OCI-M1 (cell line): ENCODE measurements at regions not wholly inside any gene's neighbourhood (a gene's known extent, or its start where the extent isn't known, plus 50 kb on each side); places are given as distances from the start of the nearest gene placed in this dataset.
"Not testable (repeated sequence)": the region's sequence is repeated elsewhere in the genome, so short reads cannot be mapped to it uniquely, and the experiment has no call there.

Source experiments
- DNase-seq: peaks from one replicate; lab custom pipeline; 2025; lab: John Stamatoyannopoulos, UW

- DNase-seq, result no peak
These were observed 677.2 kb downstream of the FAM181B start for GRCh38 chr11:82056450-82056849.

DNA sequence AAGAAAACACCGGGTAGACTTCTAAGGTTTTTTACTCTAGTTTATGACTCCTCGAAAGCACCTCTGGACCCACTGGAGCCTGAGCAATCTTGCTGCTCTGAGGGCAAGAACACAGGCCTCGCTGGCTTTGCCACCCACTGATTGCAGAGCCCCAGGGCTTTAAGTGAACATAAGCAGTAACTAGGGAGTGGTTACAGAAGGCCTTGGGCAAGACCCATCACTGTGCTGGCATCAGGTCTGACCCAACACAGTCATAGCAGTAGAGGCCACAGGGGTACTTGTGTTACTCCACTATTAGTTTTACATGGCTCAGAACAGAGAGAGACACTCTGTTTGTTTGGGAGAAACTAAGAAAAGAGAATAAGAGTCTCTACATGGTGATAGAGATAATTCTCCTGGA, 684.5 kb downstream of the FAM181B start:
- no peak for DNase-seq

DNA sequence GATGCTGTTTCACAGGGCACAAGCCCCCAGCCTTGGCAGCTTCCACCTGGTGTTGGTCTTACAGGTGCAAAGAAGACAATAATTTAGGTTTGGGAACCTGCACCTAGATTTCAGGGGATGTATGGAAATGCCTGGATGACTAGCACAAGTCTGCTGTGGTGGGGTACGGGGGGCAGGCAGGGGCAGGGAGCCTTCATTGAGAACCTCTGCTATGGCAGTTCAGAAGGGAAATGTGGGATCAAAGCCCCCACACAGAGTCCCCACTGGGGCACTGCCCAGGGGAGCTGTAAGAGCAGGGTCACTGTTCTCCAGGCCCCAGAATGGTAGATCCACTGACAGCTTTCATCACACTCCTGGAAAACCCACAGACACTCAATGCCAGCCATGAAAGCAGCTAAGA, 686.5 kb downstream of the FAM181B start:
- no peak for DNase-seq

- no peak for DNase-seq
These were observed 686.9 kb downstream of the FAM181B start for GRCh38 chr11:82046778-82047177.

GRCh38 chr11:82045748-82046457, 687.8 kb downstream of the FAM181B start:
- DNase-seq, result no peak

DNA sequence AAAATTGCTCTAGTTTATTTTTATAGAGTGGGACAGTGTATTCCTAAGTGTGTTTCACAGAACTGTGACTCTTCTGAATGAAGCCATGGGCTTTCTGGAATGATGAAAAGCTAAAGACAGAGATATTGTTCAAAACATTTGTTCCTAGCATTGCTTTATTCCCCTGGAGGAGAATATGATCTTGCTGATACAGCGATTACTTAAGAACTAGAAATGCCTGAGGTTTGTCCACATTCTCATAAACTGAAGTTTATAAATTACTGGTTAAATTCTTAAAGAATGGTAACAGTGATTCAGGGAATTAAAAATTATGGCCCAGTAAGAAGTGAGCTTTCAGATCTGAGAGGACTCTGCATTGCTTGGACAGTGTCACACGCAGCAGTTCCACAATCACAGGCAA, 690.3 kb downstream of the FAM181B start:
- no peak for DNase-seq

- no peak for DNase-seq
These were observed 691.9 kb downstream of the FAM181B start for GRCh38 chr11:82041764-82042163.

DNA sequence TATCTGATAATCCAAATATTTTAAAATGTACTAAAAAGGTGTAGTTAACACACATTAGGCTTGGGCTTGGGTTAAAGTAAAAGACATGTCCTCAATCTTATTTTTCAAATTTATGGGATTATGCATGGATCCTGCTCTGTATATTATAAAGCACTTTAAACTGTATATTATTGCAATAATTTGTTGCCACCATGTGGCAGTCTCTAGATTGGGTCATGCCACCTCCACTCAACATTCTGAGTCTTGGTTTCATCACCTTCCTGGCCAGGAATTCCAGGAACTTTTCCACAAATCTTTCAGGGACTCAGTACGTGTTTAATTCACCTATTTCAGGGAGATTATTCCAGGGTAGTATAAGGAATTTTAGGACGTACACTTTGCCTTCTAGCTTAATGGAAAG, 695.5 kb downstream of the FAM181B start:
- DNase-seq, result peak; percentile 59

GRCh38 chr11:82034527-82034926, 699.1 kb downstream of the FAM181B start:
- peak; percentile 49 for DNase-seq

DNA sequence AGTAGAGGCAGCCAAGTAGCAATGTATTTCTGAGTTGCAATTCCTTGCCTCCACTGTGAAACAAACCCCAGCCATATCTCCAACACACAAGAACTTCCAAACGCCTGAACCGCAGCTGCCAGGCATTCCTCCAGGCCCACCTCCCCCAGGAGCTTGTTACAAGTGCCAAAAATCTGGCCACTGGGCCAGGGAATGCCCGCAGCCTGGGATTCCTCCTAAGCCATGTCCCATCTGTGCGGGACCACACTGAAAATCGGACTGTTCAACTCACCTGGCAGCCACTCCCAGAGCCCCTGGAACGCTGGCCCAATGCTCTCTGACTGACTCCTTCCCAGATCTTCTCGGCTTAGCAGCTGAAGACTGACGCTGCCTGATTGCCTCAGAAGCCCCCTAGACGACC, 706.3 kb downstream of the FAM181B start:
- DNase-seq, result not testable (repeated sequence)

DNA sequence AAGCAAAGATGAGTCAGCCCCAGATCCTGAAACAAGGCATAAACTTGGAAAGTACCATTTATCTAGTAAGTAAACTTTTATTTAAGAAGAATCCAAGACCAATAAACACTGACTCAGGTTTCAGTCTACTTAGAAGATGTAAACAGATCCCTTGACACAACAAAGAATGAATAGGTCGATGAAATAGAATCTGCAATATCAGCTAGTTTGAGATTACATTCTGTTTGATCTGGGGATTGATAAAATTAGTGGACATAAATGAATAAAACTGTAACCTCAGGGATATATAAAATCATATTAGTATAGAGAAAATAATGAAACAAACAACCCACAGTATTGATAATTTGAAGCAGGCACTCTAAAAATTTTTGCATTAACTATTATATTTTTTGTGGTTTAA, 708.9 kb downstream of the FAM181B start:
- no peak for DNase-seq

DNA sequence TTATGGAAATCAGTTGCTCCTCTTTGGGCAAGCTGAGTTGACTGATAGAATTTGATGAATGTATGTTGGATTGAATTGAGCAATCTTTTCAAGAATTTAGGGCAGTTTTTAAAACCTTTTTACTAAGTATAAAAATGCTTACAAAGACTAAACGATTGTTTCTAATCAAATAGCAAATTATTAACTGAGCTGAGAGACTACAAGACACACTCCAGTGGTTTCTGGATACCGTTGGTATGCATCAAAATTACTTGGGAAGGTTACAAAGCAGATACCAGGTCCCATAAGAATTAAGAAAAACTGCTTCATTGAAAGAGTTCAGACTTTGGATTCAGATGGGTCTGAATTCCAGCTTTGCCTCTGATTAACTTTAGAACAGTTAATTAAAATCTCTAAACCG, 721.4 kb downstream of the FAM181B start:
- DNase-seq, result no peak

DNA sequence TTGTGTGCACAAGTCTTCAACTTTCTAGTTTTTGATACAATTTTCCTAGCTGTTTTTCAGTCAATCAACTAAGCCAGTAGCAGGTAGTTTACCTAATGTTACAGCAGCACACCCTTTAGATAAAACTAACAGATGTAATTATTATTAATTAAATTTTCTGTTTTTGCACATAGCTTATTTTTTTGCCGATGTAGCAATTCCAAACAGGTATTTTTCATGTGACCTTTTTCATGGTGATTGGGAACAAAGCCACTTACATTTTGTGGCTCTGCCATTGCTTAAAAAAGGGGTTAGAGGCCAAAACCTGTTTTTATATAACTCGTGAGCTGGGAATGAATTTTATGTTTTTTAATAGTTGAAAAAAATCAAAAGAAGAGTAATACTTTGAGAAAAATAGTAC, 724.5 kb downstream of the FAM181B start:
- DNase-seq, result no peak

DNA sequence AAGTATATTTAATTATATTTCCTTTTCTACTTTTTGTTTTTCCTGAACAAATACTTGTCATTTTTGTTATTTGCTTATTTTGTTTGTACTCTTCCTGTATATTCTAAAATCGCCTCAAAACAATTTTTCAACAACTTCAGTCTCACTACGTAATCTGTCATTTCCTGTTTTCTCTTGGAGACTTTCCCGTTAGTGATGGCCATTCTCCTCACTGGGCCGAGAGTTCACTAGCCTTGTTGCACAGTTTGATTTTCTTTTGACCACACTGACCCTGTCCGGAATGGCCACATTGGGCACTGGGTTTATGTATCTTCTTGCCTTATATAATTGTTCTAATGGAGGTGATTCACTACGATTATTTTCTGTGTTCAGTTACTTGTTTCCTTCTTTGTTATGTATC, 726.1 kb downstream of the FAM181B start:
- no peak for DNase-seq

DNA sequence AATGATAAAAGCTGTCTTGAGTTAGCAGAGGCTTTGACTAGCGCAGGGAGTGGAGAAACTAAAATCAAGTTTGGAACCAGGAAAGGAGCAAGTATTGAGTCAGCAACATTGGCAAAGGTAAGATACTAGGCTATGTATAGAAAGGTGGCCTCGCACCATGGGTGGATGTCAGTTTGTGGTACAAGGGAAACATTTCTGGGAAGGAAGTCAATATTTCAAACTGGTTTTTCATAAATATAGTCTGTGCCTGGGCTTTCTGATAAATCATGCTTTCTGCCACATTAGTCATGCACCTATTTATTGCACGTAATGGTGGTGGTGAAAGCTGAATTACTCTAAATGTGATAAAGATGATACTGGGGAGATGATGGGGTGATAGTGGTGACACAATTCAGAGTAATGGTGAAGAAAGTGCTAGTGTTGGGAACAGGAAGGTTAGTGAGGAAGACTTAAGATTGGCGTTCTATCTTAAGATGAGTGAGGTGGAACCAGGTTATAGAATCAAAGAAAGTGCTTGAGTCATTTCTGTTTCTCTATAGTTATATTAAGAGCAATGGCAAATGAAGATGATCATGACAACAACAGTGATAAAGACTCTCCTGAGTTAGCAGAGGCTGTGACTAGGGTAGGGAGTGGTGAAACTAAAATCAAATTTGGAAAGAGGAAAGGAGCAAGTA, 729.0 kb downstream of the FAM181B start:
- DNase-seq, result no peak

DNA sequence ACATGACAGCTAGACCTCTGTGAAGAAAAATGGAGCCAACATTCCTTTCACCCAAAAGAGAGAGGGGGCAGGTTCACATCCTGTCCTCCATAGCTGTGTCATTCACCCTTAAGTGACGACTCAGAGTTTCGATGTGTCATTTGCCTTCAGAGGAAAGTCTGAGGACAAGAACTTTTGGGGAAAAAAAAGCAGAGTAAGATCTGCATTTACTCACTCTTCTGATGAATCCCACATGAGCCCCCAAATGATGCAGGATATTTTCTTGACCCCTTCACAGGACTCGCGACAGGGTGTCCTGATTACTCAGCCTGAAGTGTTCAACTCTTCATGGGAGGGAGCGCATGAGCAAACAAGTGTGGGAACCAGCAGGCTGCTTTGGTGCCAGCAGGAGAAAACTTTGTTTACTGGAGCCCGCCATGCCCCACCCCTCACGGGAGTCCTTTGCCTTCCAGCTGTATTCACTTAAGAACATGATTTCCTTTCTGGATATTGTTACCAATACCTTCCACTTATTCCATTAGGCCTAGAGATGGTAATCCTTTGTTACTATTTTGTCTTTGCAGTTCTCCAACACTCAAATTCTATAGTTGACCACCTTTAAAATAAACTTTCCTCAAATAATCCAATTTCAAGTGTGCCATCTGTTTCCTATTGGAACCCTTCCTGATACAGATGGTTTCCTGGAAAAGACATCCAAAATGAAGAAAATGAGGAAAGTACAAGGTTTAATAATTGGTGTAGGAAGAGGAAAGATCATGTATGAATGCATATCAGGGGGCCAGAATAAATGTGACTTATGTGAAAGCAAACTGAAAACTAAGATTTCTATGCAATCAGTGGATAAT, 729.8 kb downstream of the FAM181B start:
- no peak for DNase-seq

- DNase-seq, result no peak
These were observed 730.6 kb downstream of the FAM181B start for GRCh38 chr11:82003024-82003423.

- DNase-seq, result no peak
These were observed 737.8 kb downstream of the FAM181B start for GRCh38 chr11:81995889-81996288.

DNA sequence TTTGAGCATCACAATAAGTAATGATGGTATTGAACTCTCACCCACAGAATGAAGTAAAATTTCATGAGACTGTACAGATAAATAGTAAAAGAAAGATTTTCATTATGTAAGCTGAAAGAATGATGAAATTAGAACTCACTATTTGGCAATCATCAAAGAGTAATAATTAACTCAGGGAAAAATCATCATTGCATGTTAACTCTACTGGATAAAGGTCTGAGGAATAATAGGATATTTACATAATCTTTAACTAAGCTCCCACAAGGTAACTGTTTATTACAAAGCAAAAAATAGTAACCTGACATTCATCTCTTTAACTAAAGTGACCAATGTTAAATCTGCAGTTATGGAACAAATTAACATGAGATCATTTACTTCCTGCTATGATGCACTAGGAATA, 739.9 kb downstream of the FAM181B start:
- DNase-seq, result no peak

DNA sequence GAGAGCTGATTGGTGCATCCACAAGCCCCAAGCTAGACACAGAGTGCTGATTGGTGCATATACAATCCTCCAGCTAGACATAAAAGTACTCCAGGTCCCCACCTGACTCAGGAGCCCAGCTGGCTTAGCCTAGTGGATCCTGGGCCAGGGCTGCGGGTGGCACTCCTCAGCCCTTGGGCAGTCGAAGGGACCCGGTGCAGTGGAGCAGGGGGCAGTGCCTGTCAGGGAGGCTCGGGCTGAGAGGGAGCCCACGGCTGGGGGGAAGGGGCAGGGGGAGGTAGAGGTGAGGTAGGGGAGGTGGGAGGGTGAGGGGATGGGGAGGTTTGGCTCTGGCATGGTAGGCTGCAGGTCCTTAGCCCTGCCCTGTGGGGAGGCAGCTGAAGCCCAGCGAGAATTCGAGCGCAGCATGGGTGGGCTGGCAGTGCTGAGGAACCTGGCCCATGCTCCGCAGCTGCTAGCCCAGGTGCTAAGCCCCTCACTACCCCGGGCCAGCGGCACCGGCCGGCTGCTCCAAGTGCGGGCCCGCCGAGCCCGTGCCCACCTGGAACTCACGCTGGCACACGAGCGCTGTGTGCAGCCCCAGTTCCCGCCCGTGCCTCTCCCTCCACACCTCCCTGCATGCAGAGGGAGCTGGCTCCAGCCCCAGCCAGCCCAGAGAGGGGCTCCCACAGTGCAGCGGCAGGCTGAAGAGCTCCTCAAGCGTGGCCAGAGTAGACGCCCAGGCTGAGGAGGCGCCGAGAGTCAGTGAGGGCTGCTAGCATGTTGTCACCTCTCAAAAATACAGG, 742.8 kb downstream of the FAM181B start:
- DNase-seq, result no peak

- no peak for DNase-seq
These were observed 744.6 kb downstream of the FAM181B start for GRCh38 chr11:81989093-81989492.

GRCh38 chr11:81987829-81988472, 745.7 kb downstream of the FAM181B start:
- DNase-seq, result peak; percentile 93
